ENCODE measurements at regions not wholly inside any gene's neighbourhood (a gene's known extent, or its start where the extent isn't known, plus 50 kb on each side); places are given as distances from the start of the nearest gene placed in this dataset.
"Not testable (repeated sequence)": the region's sequence is repeated elsewhere in the genome, so short reads cannot be mapped to it uniquely, and the experiment has no call there.

- no peak for DNase-seq (ENCODE audit: low spot score)
Observed at GRCh38 chr4:20050768-20051167, 200.9 kb upstream of the SLIT2 start.

GRCh38 chr4:20049889-20050288 is 201.8 kb upstream of the SLIT2 start:
- DNase-seq (ENCODE audit: low spot score), result no peak

- DNase-seq (ENCODE audit: low spot score), result no peak
Observed at GRCh38 chr4:20046931-20047677, 204.6 kb upstream of the SLIT2 start.

GRCh38 chr4:20046179-20046578 is 205.5 kb upstream of the SLIT2 start:
- no peak for DNase-seq (ENCODE audit: low spot score)

GRCh38 chr4:20044966-20045365 is 206.7 kb upstream of the SLIT2 start:
- no peak for DNase-seq (ENCODE audit: low spot score)

- DNase-seq (ENCODE audit: low spot score), result no peak
Observed at GRCh38 chr4:20044502-20044911, 207.2 kb upstream of the SLIT2 start.

GRCh38 chr4:20043991-20044390 is 207.7 kb upstream of the SLIT2 start:
- no peak for DNase-seq (ENCODE audit: low spot score)

- DNase-seq (ENCODE audit: low spot score), result no peak
Observed at GRCh38 chr4:20042769-20043168, 208.9 kb upstream of the SLIT2 start.

- no peak for DNase-seq (ENCODE audit: low spot score)
Observed at GRCh38 chr4:20041839-20042407, 209.8 kb upstream of the SLIT2 start.

GRCh38 chr4:20037745-20038144 is 214.0 kb upstream of the SLIT2 start:
- no peak for DNase-seq (ENCODE audit: low spot score)

GRCh38 chr4:20030108-20030507 is 221.6 kb upstream of the SLIT2 start:
- no peak for DNase-seq (ENCODE audit: low spot score)

- peak; percentile 7 for DNase-seq (ENCODE audit: low spot score)
Observed at GRCh38 chr4:20028645-20029044, 223.1 kb upstream of the SLIT2 start.

- no peak for DNase-seq (ENCODE audit: low spot score)
Observed at GRCh38 chr4:20026456-20026855, 225.2 kb upstream of the SLIT2 start.

GRCh38 chr4:20022471-20022870 is 229.2 kb upstream of the SLIT2 start:
- DNase-seq (ENCODE audit: low spot score), result no peak

- no peak for DNase-seq (ENCODE audit: low spot score)
Observed at GRCh38 chr4:20020056-20020455, 231.6 kb upstream of the SLIT2 start.

- DNase-seq (ENCODE audit: low spot score), result no peak
Observed at GRCh38 chr4:20019310-20020015, 232.2 kb upstream of the SLIT2 start.

- no peak for DNase-seq (ENCODE audit: low spot score)
Observed at GRCh38 chr4:20017777-20018115, 234.0 kb upstream of the SLIT2 start.

GRCh38 chr4:20017070-20017776 is 234.5 kb upstream of the SLIT2 start:
- DNase-seq (ENCODE audit: low spot score), result no peak

GRCh38 chr4:20015636-20016224 is 236.0 kb upstream of the SLIT2 start:
- no peak for DNase-seq (ENCODE audit: low spot score)

GRCh38 chr4:20003836-20004558 is 247.7 kb upstream of the SLIT2 start:
- DNase-seq (ENCODE audit: low spot score), result not testable (repeated sequence)

- DNase-seq (ENCODE audit: low spot score), result no peak
Observed at GRCh38 chr4:19999775-20000414, 251.8 kb upstream of the SLIT2 start.

Data from HT-29 (cell line).